CD14-positive monocyte (primary cell): ENCODE measurements at regions not wholly inside any gene's neighbourhood (a gene's known extent, or its start where the extent isn't known, plus 50 kb on each side); places are given as distances from the start of the nearest gene placed in this dataset.
A peak's percentile ranks its signal among the peaks of the same experiment; 100 is the strongest.

Experiments used
- DNase-seq, 3 donors: peaks; one replicate each; pipeline ENCODE4 v3.0.0-alpha.2; 2011 to 2022
- H2AFZ ChIP-seq: 2 replicates; pipeline ENCODE4 v1.6.0; 2012; ENCODE audit warnings: mild to moderate bottlenecking, low read depth, low read length, inconsistent platforms; ENCODE audit not compliant: insufficient read depth, poor library complexity, severe bottlenecking
- H3K27ac ChIP-seq, 2 donors: 1 replicate in 1 of 2; 2 replicates in 1 of 2; pipeline ENCODE4 v1.5.1; 2012 to 2013; ENCODE audit warnings: low read length in 2 of 2, control low read depth in 1 of 2, inconsistent platforms in 1 of 2, low read depth in 1 of 2, mild to moderate bottlenecking in 1 of 2
- H3K27me3 ChIP-seq, 2 donors: one replicate each; pipeline versions ENCODE4 v1.6.0 to v1.6.1; 2011 to 2013; ENCODE audit warnings: low read length in 2 of 2; ENCODE audit not compliant: control insufficient read depth in 2 of 2, insufficient read depth in 2 of 2
- H3K36me3 ChIP-seq, 2 donors: replicated peaks in 1 of 2; 1 replicate in 1 of 2; 2 replicates in 1 of 2; pipeline versions ENCODE4 v1.5.1 to v1.6.1; 2012 to 2013; ENCODE audit warnings: low read length in 2 of 2, control low read depth in 1 of 2, inconsistent platforms in 1 of 2, mild to moderate bottlenecking in 1 of 2; ENCODE audit not compliant: insufficient read depth in 2 of 2, control insufficient read depth in 1 of 2
- H3K4me1 ChIP-seq, 2 donors: 1 replicate in 1 of 2; 2 replicates in 1 of 2; pipeline versions ENCODE4 v1.5.1 to v1.6.1; 2012 to 2013; ENCODE audit warnings: low read length in 2 of 2, control low read depth in 1 of 2, inconsistent platforms in 1 of 2, mild to moderate bottlenecking in 1 of 2, moderate library complexity in 1 of 2; ENCODE audit not compliant: insufficient read depth in 2 of 2, control insufficient read depth in 1 of 2
- H3K4me2 ChIP-seq: replicated peaks from 2 replicates; pipeline ENCODE3; 2012; ENCODE audit warnings: low read length, moderate library complexity, mild to moderate bottlenecking; ENCODE audit not compliant: poor library complexity, severe bottlenecking; ENCODE audit errors: extremely low read depth
- H3K4me3 ChIP-seq, 3 experiments: fragments of 200-600 bp in 1 of 3; sonication (generic) in 1 of 3; replicated peaks in 1 of 3; 1 replicate in 2 of 3; 2 replicates in 1 of 3; pipeline ENCODE4 v1.5.1; 2011 to 2013; ENCODE audit warnings: low read length in 3 of 3, mild to moderate bottlenecking in 3 of 3, control low read depth in 2 of 3, low read depth in 2 of 3, inconsistent platforms in 1 of 3, moderate library complexity in 1 of 3
- H3K79me2 ChIP-seq: 2 replicates; pipeline ENCODE4 v1.6.0; 2012; ENCODE audit warnings: mild to moderate bottlenecking, control low read depth, inconsistent platforms, low read length, moderate library complexity; ENCODE audit not compliant: insufficient read depth
- H3K9ac ChIP-seq: 2 replicates; pipeline ENCODE4 v1.6.0; 2017; ENCODE audit warnings: low read length, mild to moderate bottlenecking; ENCODE audit not compliant: insufficient read depth, poor library complexity, severe bottlenecking
- H3K9me3 ChIP-seq, 2 donors: replicated peaks in 1 of 2; 1 replicate in 1 of 2; 2 replicates in 1 of 2; pipeline versions ENCODE4 v1.5.1 to v1.6.1; 2012 to 2013; ENCODE audit warnings: low read length in 2 of 2, control low read depth in 1 of 2; ENCODE audit not compliant: control insufficient read depth in 1 of 2, insufficient read depth in 1 of 2
- H4K20me1 ChIP-seq: 2 replicates; pipeline ENCODE4 v1.6.0; 2012; ENCODE audit warnings: mild to moderate bottlenecking, low read length, control low read depth, moderate library complexity; ENCODE audit not compliant: insufficient read depth
- H3K27ac Mint-ChIP-seq, 7 donors: one replicate each; pipeline ENCODE4 v1.8.0; 2020; ENCODE audit warnings: mild to moderate bottlenecking in 7 of 7, mixed read lengths in 7 of 7, moderate library complexity in 6 of 7, inconsistent platforms in 2 of 7
- H3K27me3 Mint-ChIP-seq, 3 donors: one replicate each; pipeline ENCODE4 v1.8.0; 2021 to 2022; ENCODE audit warnings: low read depth in 3 of 3, mild to moderate bottlenecking in 3 of 3, mixed read lengths in 3 of 3, moderate library complexity in 3 of 3, inconsistent platforms in 1 of 3
- H3K36me3 Mint-ChIP-seq, 2 donors: one replicate each; pipeline ENCODE4 v1.8.0; 2020; ENCODE audit warnings: mixed read lengths in 2 of 2, inconsistent platforms in 1 of 2, mild to moderate bottlenecking in 1 of 2
- H3K4me1 Mint-ChIP-seq: one replicate; pipeline ENCODE4 v1.8.0; 2020; ENCODE audit warnings: mild to moderate bottlenecking, mixed read lengths
- H3K4me3 Mint-ChIP-seq, 2 donors: one replicate each; pipeline ENCODE4 v1.8.0; 2020; ENCODE audit warnings: mild to moderate bottlenecking in 2 of 2, mixed read lengths in 2 of 2, moderate library complexity in 1 of 2
- H3K9me3 Mint-ChIP-seq, 7 donors: one replicate each; pipeline ENCODE4 v1.8.0; 2020 to 2022; ENCODE audit warnings: mixed read lengths in 7 of 7, mild to moderate bottlenecking in 6 of 7, moderate library complexity in 6 of 7, inconsistent platforms in 2 of 7
- WGBS: methylation state at CpG from one replicate; pipeline ENCODE4 v1.1.5; 2013; ENCODE audit warnings: missing lambda C conversion rate; ENCODE audit not compliant: insufficient coverage; 5-methylcytosine and 5-hydroxymethylcytosine counted together
- intact Hi-C, 2 donors: fragments of 100-400 bp; cut with micrococcal nuclease; formaldehyde crosslinking; loops; one replicate each; pipeline versions ENCODE4 v1.15.0 to v1.15.1; 2023
- TF ChIP-seq, protein P1 (sequence below): fragments of 200-600 bp; IDR thresholded peaks from one replicate; pipeline ENCODE4 v1.8.0; 2022; ENCODE audit warnings: antibody characterized with exemption, mild to moderate bottlenecking

DNA sequence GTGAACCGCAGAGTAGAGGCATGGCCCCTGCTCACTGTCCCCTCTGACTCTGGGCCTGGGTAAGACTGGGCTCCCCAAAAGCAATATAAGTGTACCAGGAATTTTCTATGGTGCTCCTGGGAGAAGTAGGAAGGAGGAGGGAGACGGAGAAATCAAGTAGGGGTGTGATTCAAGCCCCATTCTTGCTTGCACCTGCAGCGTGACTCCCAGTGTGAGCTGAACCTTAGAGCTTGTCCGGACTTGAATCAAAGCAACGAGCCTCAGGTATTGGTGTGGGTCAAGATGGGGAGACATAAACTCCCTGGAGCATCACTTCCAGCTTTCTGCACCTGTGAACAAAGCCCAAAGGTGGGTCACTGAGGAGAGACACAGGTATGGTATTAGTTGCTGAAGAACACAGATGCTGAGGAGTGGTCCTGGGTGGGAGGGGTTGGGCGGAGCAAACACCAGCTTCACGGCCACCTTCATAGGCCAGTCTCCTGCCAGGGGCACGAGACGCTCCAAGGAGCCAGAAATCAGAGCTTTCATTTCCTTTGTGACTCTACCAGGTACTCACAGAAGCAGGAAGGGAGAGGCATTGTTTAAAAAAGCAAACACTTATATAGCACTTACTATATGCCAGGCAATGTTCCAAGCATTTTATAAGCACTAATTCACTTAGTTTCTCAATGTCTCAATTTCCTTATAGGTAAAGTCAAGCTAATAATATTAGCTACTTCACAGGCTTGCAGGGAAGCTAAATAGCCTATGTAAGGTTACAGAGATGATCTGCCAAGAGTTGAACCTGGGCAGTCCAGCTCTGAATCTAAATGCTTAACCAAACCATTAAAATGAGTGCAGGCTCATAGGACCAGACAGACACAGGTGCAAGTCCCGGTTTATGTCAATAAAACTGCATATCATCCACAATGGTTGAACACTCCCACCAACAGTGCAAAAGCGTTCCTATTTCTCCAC, 775.3 kb downstream of the UQCRFS1 start:
- no peaks in the 10 kb centered on the region for H3K4me1 Mint-ChIP-seq
- Histone ChIP-seq H3K36me3 (no peaks in the 10 kb centered on the region), H3K4me1 (no peaks in the 10 kb centered on the region), H3K9ac (no peak overlapping the region), H2AFZ (no peak overlapping the region), H3K4me2 (no peak overlapping the region), H4K20me1 (no peaks in the 10 kb centered on the region), H3K9me3 (peaks cover 0 to 6% of the 10 kb centered on the region in 2 donors), H3K27ac (no peak overlapping the region), H3K79me2 (no peaks in the 10 kb centered on the region), H3K4me3 (no peak overlapping the region), H3K27me3 (no peaks in the 10 kb centered on the region)
- intact Hi-C loops: no loop called here
- H3K4me3 Mint-ChIP-seq: no peak overlapping the region
- peak overlapping the region in 1 of 7 donors; percentile 74 for H3K27ac Mint-ChIP-seq
- peaks cover 7 to 21% (median 14%) of the 10 kb centered on the region in 7 donors for H3K9me3 Mint-ChIP-seq
- peaks cover 4 to 7% (median 5%) of the 10 kb centered on the region in 3 donors for H3K27me3 Mint-ChIP-seq
- DNase-seq: no peak
- TF ChIP-seq, protein P1, sequence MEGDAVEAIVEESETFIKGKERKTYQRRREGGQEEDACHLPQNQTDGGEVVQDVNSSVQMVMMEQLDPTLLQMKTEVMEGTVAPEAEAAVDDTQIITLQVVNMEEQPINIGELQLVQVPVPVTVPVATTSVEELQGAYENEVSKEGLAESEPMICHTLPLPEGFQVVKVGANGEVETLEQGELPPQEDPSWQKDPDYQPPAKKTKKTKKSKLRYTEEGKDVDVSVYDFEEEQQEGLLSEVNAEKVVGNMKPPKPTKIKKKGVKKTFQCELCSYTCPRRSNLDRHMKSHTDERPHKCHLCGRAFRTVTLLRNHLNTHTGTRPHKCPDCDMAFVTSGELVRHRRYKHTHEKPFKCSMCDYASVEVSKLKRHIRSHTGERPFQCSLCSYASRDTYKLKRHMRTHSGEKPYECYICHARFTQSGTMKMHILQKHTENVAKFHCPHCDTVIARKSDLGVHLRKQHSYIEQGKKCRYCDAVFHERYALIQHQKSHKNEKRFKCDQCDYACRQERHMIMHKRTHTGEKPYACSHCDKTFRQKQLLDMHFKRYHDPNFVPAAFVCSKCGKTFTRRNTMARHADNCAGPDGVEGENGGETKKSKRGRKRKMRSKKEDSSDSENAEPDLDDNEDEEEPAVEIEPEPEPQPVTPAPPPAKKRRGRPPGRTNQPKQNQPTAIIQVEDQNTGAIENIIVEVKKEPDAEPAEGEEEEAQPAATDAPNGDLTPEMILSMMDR: no peak
- 96% methylated on average over 9 of the region's 11 CpGs for WGBS
- no peaks in the 10 kb centered on the region for H3K36me3 Mint-ChIP-seq

- no peak overlapping the region for H3K27ac ChIP-seq
- intact Hi-C loops: no loop called here
- no peak overlapping the region for H3K27ac Mint-ChIP-seq
- H2AFZ ChIP-seq: no peak overlapping the region
- H3K79me2 ChIP-seq: no peaks in the 10 kb centered on the region
- no peak overlapping the region for H3K9ac ChIP-seq
- DNase-seq: no peak
- TF ChIP-seq, protein P1: no peak
- H3K4me1 Mint-ChIP-seq: no peaks in the 10 kb centered on the region
- H3K9me3 Mint-ChIP-seq: peaks cover 10 to 23% (median 17%) of the 10 kb centered on the region in 7 donors
- no peaks in the 10 kb centered on the region for H4K20me1 ChIP-seq
- no peaks in the 10 kb centered on the region for H3K4me1 ChIP-seq
- H3K27me3 ChIP-seq: no peaks in the 10 kb centered on the region
- H3K9me3 ChIP-seq: peaks cover 0 to 6% of the 10 kb centered on the region in 2 donors
- H3K4me3 Mint-ChIP-seq: no peak overlapping the region
- no peaks in the 10 kb centered on the region for H3K36me3 ChIP-seq
- 93% methylated on average over 4 of the region's 4 CpGs for WGBS
- H3K27me3 Mint-ChIP-seq: peaks cover 4 to 7% (median 5%) of the 10 kb centered on the region in 3 donors
- H3K36me3 Mint-ChIP-seq: no peaks in the 10 kb centered on the region
- no peak overlapping the region for H3K4me3 ChIP-seq
- H3K4me2 ChIP-seq: no peak overlapping the region
Measured at GRCh38 chr19:28436320-28436719, 776.6 kb downstream of the UQCRFS1 start.
